ENCODE measurements at regions not wholly inside any gene's neighbourhood (a gene's known extent, or its start where the extent isn't known, plus 50 kb on each side); places are given as distances from the start of the nearest gene placed in this dataset.

DNA sequence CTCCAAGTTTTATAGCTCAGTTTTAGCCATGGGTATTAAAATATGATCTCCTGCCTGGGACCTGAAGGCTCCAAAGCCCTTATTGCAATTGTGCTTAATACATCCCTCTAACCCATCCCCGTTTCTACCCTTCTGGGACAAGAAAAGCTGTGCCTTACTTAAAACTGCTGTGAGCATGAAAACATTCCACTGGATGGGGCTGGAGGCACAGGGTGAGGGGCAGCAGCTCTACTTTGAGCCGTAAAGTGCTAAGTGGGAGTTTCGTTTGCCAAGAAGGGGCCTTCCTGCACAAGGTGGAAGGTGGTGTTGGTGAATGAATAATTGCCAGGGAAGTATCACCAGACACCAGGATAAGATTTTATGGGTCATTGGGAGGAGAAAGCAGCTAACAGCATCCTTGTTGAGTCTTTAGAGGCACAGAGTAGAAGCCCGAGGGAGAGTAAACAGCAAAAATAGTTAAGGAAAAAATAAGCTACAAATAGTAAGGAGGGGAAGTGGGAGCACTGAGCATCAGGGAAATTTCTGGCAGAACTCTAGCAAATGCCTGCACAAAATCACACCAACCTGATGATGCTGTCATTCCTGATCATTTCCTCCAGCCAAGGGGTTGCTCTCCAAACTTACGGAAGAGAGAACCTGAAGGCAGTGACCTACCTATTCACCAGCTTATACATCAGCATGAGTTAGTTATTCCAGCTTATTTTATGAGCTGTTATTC, 218.4 kb downstream of the MREG start:
- no peak overlapping the region for H4K8ac ChIP-seq (ENCODE audit: low read depth, low read length)
- H3K23ac ChIP-seq (ENCODE audit: low read length), result no peak overlapping the region
- H3K27me3 ChIP-seq (ENCODE audit: insufficient read depth, low read length, poor library complexity), result no peaks in the 10 kb centered on the region
- no peak overlapping the region for H2BK5ac ChIP-seq (ENCODE audit: low read length)
- H2BK120ac ChIP-seq (ENCODE audit: low read depth, low read length), result no peak overlapping the region
- no peak overlapping the region for H3K4me3 ChIP-seq (ENCODE audit: low read length)
- DNase-seq, result peak; percentile 91
- no peak overlapping the region for H3K9ac ChIP-seq (ENCODE audit: low read length)
- H3K36me3 ChIP-seq (ENCODE audit: control insufficient read depth, insufficient read depth, low read length), result no peaks in the 10 kb centered on the region
- no peaks in the 10 kb centered on the region for H3K79me1 ChIP-seq (ENCODE audit: low read length)
- no peak overlapping the region for H4K5ac ChIP-seq (ENCODE audit: low read length)
- H3K18ac ChIP-seq (ENCODE audit: low read length), result no peak overlapping the region
- H3K4me1 ChIP-seq (ENCODE audit: control insufficient read depth, low read depth, low read length), result peaks cover 8% of the 10 kb centered on the region
- no CpG with 5 or more reads among the region's 5 CpGs for WGBS (ENCODE audit: extremely low coverage, insufficient coverage, low lambda C conversion rate)
- H3K79me2 ChIP-seq (ENCODE audit: control insufficient read depth, insufficient read depth, low read length), result no peaks in the 10 kb centered on the region
- no peak overlapping the region for H3K56ac ChIP-seq (ENCODE audit: low read length)
- H3K27ac ChIP-seq (ENCODE audit: low read depth, low read length), result no peak overlapping the region
- H2AK5ac ChIP-seq (ENCODE audit: low read length), result no peak overlapping the region
- no peak overlapping the region for H3K4ac ChIP-seq (ENCODE audit: low read depth, low read length)
- peak overlapping the region; percentile 37 for H2BK15ac ChIP-seq (replicated peaks; ENCODE audit: low read depth)
- H3K4me2 ChIP-seq (ENCODE audit: low read length), result no peak overlapping the region

DNA sequence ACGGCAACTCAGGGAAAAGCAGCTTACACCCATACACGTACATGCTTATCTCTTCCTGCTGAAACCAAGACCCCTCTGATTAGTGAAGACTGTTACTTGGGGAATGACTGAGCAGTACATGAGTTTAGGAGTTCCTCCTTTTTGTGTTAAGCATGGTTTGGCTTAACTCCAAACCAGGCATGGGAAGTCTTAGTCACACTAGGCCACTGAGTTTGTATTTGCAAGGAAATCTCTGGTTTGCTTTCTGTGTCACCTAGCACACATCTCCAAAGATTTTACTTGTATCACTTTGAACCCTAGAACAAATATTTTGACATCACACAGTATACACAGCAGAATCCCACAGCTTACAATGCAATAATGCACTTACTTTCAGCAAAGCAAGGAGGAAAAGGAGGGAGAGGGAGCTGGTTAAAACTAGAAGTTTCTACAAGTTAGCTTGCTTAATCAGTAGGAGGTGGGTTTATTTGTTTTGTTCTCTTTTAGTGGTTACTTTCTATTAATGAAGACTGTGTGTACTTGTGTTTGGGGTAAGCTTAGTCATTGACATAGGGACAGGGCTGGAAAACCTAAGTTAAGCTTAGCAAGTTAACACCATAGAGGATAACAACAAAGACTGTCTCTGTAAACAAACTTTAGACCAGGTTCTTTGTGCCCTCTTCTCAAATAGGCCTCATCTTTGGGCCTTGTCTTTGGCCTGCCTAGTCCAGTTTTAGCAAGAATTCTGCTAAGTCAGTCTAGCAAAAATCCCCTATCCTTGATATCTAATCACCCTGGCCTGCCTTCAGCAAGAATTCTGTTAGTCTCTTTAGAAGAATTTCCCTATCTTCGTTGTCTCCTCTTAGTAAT, 219.4 kb downstream of the MREG start:
- Histone ChIP-seq H3K27ac (ENCODE audit: low read depth, low read length) (no peak overlapping the region), H2AK5ac (ENCODE audit: low read length) (no peak overlapping the region), H3K4me2 (ENCODE audit: low read length) (no peak overlapping the region), H3K79me1 (ENCODE audit: low read length) (no peaks in the 10 kb centered on the region), H3K9ac (ENCODE audit: low read length) (no peak overlapping the region), H2BK5ac (ENCODE audit: low read length) (no peak overlapping the region), H3K27me3 (ENCODE audit: insufficient read depth, low read length, poor library complexity) (no peaks in the 10 kb centered on the region), H3K56ac (ENCODE audit: low read length) (peak overlapping the region; percentile 34), H3K4me3 (ENCODE audit: low read length) (no peak overlapping the region), H3K4me1 (ENCODE audit: control insufficient read depth, low read depth, low read length) (peaks cover 8% of the 10 kb centered on the region), H2BK120ac (ENCODE audit: low read depth, low read length) (peak overlapping the region; percentile 52), H3K79me2 (ENCODE audit: control insufficient read depth, insufficient read depth, low read length) (no peaks in the 10 kb centered on the region), H4K8ac (ENCODE audit: low read depth, low read length) (no peak overlapping the region), H3K36me3 (ENCODE audit: control insufficient read depth, insufficient read depth, low read length) (no peaks in the 10 kb centered on the region), H4K5ac (ENCODE audit: low read length) (no peak overlapping the region), H3K4ac (ENCODE audit: low read depth, low read length) (peak overlapping the region; percentile 61), H3K18ac (ENCODE audit: low read length) (peak overlapping the region; percentile 76), H3K23ac (ENCODE audit: low read length) (no peak overlapping the region), H2BK15ac (replicated peaks; ENCODE audit: low read depth) (peak overlapping the region; percentile 14)
- no CpG with 5 or more reads among the region's 3 CpGs for WGBS (ENCODE audit: extremely low coverage, insufficient coverage, low lambda C conversion rate)
- DNase-seq, result no peak

DNA sequence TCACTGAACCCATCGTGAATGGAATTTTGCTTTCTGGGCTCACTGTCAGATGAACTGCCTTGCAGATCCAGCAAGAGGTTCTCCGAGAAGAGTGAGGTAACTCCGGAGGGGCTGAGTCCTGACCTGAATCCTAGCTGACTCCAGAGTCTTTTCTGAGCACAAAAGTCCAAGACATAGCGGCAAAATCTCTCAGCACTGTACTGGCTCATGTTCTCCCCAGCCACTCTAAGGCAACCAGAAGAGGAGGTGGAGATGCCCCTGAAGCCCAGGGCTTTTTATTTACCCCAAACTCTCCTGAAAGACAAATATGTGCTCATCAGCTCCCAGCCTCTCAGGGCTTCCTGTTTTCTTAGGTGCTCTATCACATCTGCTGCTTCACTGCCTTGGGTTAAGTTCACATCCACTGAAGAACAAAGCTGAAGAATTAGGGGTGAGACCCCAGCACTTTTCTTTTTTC, 221.8 kb downstream of the MREG start:
- Histone ChIP-seq H2BK15ac (replicated peaks; ENCODE audit: low read depth) (peak overlapping the region; percentile 58), H3K4me2 (ENCODE audit: low read length) (no peak overlapping the region), H3K23ac (ENCODE audit: low read length) (no peak overlapping the region), H3K4ac (ENCODE audit: low read depth, low read length) (no peak overlapping the region), H3K4me3 (ENCODE audit: low read length) (no peak overlapping the region), H3K9ac (ENCODE audit: low read length) (peak overlapping the region; percentile 19), H3K27me3 (ENCODE audit: insufficient read depth, low read length, poor library complexity) (no peaks in the 10 kb centered on the region), H2AK5ac (ENCODE audit: low read length) (no peak overlapping the region), H3K18ac (ENCODE audit: low read length) (peak overlapping the region; percentile 78), H4K5ac (ENCODE audit: low read length) (no peak overlapping the region), H2BK120ac (ENCODE audit: low read depth, low read length) (peak overlapping the region; percentile 97), H3K56ac (ENCODE audit: low read length) (peak overlapping the region; percentile 54), H3K36me3 (ENCODE audit: control insufficient read depth, insufficient read depth, low read length) (no peaks in the 10 kb centered on the region), H4K8ac (ENCODE audit: low read depth, low read length) (no peak overlapping the region), H3K4me1 (ENCODE audit: control insufficient read depth, low read depth, low read length) (peaks cover 8% of the 10 kb centered on the region), H3K79me2 (ENCODE audit: control insufficient read depth, insufficient read depth, low read length) (no peaks in the 10 kb centered on the region), H3K79me1 (ENCODE audit: low read length) (no peaks in the 10 kb centered on the region), H2BK5ac (ENCODE audit: low read length) (peak overlapping the region; percentile 7), H3K27ac (ENCODE audit: low read depth, low read length) (peak overlapping the region; percentile 19)
- no CpG with 5 or more reads among the region's 4 CpGs for WGBS (ENCODE audit: extremely low coverage, insufficient coverage, low lambda C conversion rate)
- no peak for DNase-seq

DNA sequence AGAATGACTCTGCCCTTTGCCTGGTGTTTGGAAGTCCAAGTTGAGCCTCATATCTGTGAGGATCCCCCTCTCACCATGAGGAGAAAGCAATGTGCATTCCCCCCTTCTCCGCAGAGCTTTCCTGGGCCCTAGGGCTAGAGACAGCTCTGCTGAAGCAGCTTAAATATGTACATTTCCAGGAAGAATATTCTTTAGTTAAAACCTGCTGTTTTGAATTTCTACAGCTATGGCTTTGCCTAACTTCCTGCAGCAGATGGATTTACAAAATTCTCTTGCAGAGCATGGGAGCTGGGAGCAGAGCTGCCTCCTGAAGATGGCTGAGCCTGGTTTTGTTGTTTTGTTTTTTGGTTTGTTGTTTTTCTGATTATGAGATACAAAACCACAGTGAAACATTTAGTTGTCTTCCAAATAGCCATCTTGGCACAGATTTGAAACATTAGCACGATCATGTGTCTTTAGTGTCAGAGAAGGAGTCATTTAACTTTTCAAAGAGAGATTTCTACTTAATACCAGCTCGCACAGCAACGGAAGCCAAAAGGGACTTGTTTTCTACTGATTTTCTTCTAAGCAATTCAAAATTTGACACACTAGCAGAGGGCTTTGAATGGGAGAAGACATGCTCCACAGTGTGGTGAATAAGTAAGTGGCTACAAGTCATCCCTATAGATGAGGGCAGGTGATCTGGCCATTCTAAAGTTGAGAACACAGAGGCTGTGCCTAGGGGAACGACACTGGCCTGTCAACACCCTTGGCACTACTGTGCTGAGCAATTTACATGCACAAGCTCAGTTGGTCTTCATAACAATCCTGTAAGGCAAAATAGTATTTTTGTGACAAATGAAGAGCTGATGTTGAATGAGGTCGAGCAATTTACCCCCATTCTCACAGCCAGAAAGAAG, 222.6 kb downstream of the MREG start:
- no peak overlapping the region for H3K4me3 ChIP-seq (ENCODE audit: low read length)
- no CpG with 5 or more reads among the region's 6 CpGs for WGBS (ENCODE audit: extremely low coverage, insufficient coverage, low lambda C conversion rate)
- H4K8ac ChIP-seq (ENCODE audit: low read depth, low read length), result no peak overlapping the region
- H3K4ac ChIP-seq (ENCODE audit: low read depth, low read length), result no peak overlapping the region
- H3K4me1 ChIP-seq (ENCODE audit: control insufficient read depth, low read depth, low read length), result peaks cover 7% of the 10 kb centered on the region
- H3K36me3 ChIP-seq (ENCODE audit: control insufficient read depth, insufficient read depth, low read length), result no peaks in the 10 kb centered on the region
- H3K4me2 ChIP-seq (ENCODE audit: low read length), result no peak overlapping the region
- H2BK120ac ChIP-seq (ENCODE audit: low read depth, low read length), result peak overlapping the region; percentile 97
- DNase-seq, result no peak
- H2BK5ac ChIP-seq (ENCODE audit: low read length), result peak overlapping the region; percentile 48
- peak overlapping the region; percentile 54 for H3K56ac ChIP-seq (ENCODE audit: low read length)
- H3K27me3 ChIP-seq (ENCODE audit: insufficient read depth, low read length, poor library complexity), result no peaks in the 10 kb centered on the region
- H3K79me1 ChIP-seq (ENCODE audit: low read length), result no peaks in the 10 kb centered on the region
- H2BK15ac ChIP-seq (replicated peaks; ENCODE audit: low read depth), result peak overlapping the region; percentile 58
- no peaks in the 10 kb centered on the region for H3K79me2 ChIP-seq (ENCODE audit: control insufficient read depth, insufficient read depth, low read length)
- H3K27ac ChIP-seq (ENCODE audit: low read depth, low read length), result peak overlapping the region; percentile 19
- no peak overlapping the region for H3K23ac ChIP-seq (ENCODE audit: low read length)
- peak overlapping the region; percentile 78 for H3K18ac ChIP-seq (ENCODE audit: low read length)
- no peak overlapping the region for H4K5ac ChIP-seq (ENCODE audit: low read length)
- no peak overlapping the region for H3K9ac ChIP-seq (ENCODE audit: low read length)
- H2AK5ac ChIP-seq (ENCODE audit: low read length), result peak overlapping the region; percentile 84

DNA sequence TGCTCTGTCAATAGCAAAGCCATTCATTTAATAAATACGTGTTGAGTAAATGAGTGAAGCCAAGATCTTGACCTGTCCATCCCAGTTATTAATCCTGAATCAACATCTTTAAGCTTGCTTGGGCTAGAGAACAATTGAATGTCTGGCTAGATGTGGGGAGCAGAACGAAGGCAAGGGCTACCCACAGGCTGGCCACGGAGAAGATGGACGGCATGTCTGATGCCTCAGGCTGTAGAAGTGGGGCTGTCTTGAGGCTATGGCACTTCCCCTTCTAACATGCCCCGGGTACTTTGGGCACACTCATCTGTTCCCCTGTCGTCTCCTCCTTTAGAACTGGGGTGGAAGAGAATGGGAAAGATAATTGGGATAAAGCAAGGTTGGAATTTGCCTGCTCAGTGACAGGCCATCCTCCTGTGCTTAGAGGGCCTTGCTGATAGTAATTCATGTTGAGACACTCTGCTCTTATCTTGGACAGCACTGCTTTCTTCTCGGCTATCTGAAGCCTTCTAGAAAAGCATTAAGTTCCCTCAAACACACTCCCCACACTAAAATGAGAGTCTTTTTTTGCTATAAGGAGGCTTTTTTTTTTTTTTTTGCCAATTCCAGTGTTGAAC, 225.7 kb downstream of the MREG start:
- H2BK120ac ChIP-seq (ENCODE audit: low read depth, low read length), result no peak overlapping the region
- H4K5ac ChIP-seq (ENCODE audit: low read length), result no peak overlapping the region
- peak overlapping the region; percentile 85 for H2AK5ac ChIP-seq (ENCODE audit: low read length)
- no peaks in the 10 kb centered on the region for H3K79me2 ChIP-seq (ENCODE audit: control insufficient read depth, insufficient read depth, low read length)
- H3K4me2 ChIP-seq (ENCODE audit: low read length), result no peak overlapping the region
- no peak overlapping the region for H3K23ac ChIP-seq (ENCODE audit: low read length)
- no peak overlapping the region for H3K9ac ChIP-seq (ENCODE audit: low read length)
- H3K56ac ChIP-seq (ENCODE audit: low read length), result no peak overlapping the region
- no CpG with 5 or more reads among the region's 7 CpGs for WGBS (ENCODE audit: extremely low coverage, insufficient coverage, low lambda C conversion rate)
- no peak overlapping the region for H3K4me3 ChIP-seq (ENCODE audit: low read length)
- no peak overlapping the region for H4K8ac ChIP-seq (ENCODE audit: low read depth, low read length)
- H3K79me1 ChIP-seq (ENCODE audit: low read length), result no peaks in the 10 kb centered on the region
- H3K36me3 ChIP-seq (ENCODE audit: control insufficient read depth, insufficient read depth, low read length), result no peaks in the 10 kb centered on the region
- DNase-seq, result no peak
- H2BK5ac ChIP-seq (ENCODE audit: low read length), result no peak overlapping the region
- no peak overlapping the region for H2BK15ac ChIP-seq (replicated peaks; ENCODE audit: low read depth)
- H3K4me1 ChIP-seq (ENCODE audit: control insufficient read depth, low read depth, low read length), result peaks cover 6% of the 10 kb centered on the region
- H3K4ac ChIP-seq (ENCODE audit: low read depth, low read length), result no peak overlapping the region
- no peaks in the 10 kb centered on the region for H3K27me3 ChIP-seq (ENCODE audit: insufficient read depth, low read length, poor library complexity)
- no peak overlapping the region for H3K18ac ChIP-seq (ENCODE audit: low read length)
- H3K27ac ChIP-seq (ENCODE audit: low read depth, low read length), result no peak overlapping the region
